PC-3 (cell line): ENCODE measurements at regions not wholly inside any gene's neighbourhood (a gene's known extent, or its start where the extent isn't known, plus 50 kb on each side); places are given as distances from the start of the nearest gene placed in this dataset.

ENCODE experiments used
- ATAC-seq: fragments of 200-7000 bp; cut with Tn5 transposase; 2 replicates; pipeline ENCODE4 v1.9.1; 2020; ENCODE audit warnings: mild to moderate bottlenecking, moderate library complexity
- BruUV-seq: library from RNA; stranded (reverse); fragments of 400-500 nt; replicated peaks from 2 replicates; lab custom pipeline; 2021; lab: Mats Ljungman, UMichigan
- CTCF ChIA-PET: fragments of 300-600 bp; sonication (Branson Sonifier 250); formaldehyde crosslinking; loops from one replicate; lab custom pipeline; 2022; ENCODE audit warnings: antibody characterized with exemption; lab: Charles Lee
- POLR2A ChIA-PET: fragments of 300-600 bp; sonication (Branson Sonifier 250); formaldehyde crosslinking; loops from one replicate; lab custom pipeline; 2022; ENCODE audit warnings: antibody characterized with exemption; ENCODE audit not compliant: unreplicated experiment; lab: Charles Lee
- DNase-seq: peaks from one replicate; pipeline ENCODE4 v3.0.0-alpha.2; 2015
- H2AFZ ChIP-seq: fragments of 300-600 bp; sonication (generic); 2 replicates; pipeline ENCODE4 v1.6.0; 2016; ENCODE audit warnings: antibody characterized with exemption, low read length
- H3F3A ChIP-seq: fragments of 300-600 bp; sonication (generic); one replicate; pipeline ENCODE4 v1.6.0; 2017; ENCODE audit warnings: antibody characterized with exemption, low read length, control low read depth, mild to moderate bottlenecking; ENCODE audit not compliant: unreplicated experiment
- H3K27ac ChIP-seq: fragments of 300-600 bp; sonication (generic); 2 replicates; pipeline ENCODE4 v1.5.1; 2016; ENCODE audit warnings: mild to moderate bottlenecking, low read length
- H3K27me3 ChIP-seq: fragments of 300-600 bp; sonication (generic); 2 replicates; pipeline ENCODE4 v1.6.1; 2016; ENCODE audit warnings: low read length, mixed read lengths
- H3K36me3 ChIP-seq: fragments of 300-600 bp; sonication (generic); 2 replicates; pipeline ENCODE4 v1.6.1; 2016; ENCODE audit warnings: low read depth, mixed run types, low read length, mixed read lengths
- H3K4me1 ChIP-seq: fragments of 300-600 bp; sonication (generic); 2 replicates; pipeline ENCODE4 v1.5.1; 2016; ENCODE audit warnings: low read length; ENCODE audit not compliant: insufficient read depth
- H3K4me2 ChIP-seq: fragments of 300-600 bp; sonication (generic); 2 replicates; pipeline ENCODE4 v1.6.0; 2016; ENCODE audit warnings: low read length
- H3K4me3 ChIP-seq: fragments of 300-600 bp; sonication (generic); 2 replicates; pipeline ENCODE4 v1.5.1; 2016; ENCODE audit warnings: mild to moderate bottlenecking, low read length, mixed read lengths
- H3K79me2 ChIP-seq: fragments of 300-600 bp; sonication (generic); 2 replicates; pipeline ENCODE4 v1.6.1; 2017; ENCODE audit warnings: low read length, mixed read lengths
- H3K9ac ChIP-seq: fragments of 300-600 bp; sonication (generic); 2 replicates; pipeline ENCODE4 v1.6.0; 2016; ENCODE audit warnings: mild to moderate bottlenecking, low read length
- H3K9me2 ChIP-seq: fragments of 300-600 bp; sonication (generic); replicated peaks from 2 replicates; pipeline ENCODE4 v1.6.1; 2016; ENCODE audit warnings: mixed run types, low read length, mixed read lengths
- H3K9me3 ChIP-seq: fragments of 300-600 bp; sonication (generic); 2 replicates; pipeline ENCODE4 v1.6.1; 2016; ENCODE audit warnings: low read length, mixed read lengths
- H4K20me1 ChIP-seq: fragments of 300-600 bp; sonication (generic); 2 replicates; pipeline ENCODE4 v1.6.1; 2016; ENCODE audit warnings: low read length, mixed read lengths
- EZH2 ChIP-seq: fragments of 300-600 bp; sonication (generic); IDR thresholded peaks from one replicate; pipeline ENCODE4 v1.6.1; 2017; ENCODE audit warnings: antibody characterized with exemption, mild to moderate bottlenecking, low read length; ENCODE audit not compliant: unreplicated experiment
- EZH2phosphoT487 ChIP-seq: fragments of 300-600 bp; sonication (generic); IDR thresholded peaks from 2 replicates; pipeline ENCODE4 v1.6.1; 2018; ENCODE audit warnings: mild to moderate bottlenecking, antibody characterized with exemption, low read length, borderline replicate concordance
- intact Hi-C: fragments of 100-400 bp; cut with micrococcal nuclease; formaldehyde crosslinking; loops from 2 replicates; pipeline ENCODE4 v1.9.0; 2023
- TF ChIP-seq, protein P1 (sequence below): fragments of 300-600 bp; sonication (generic); conservative IDR thresholded peaks from 2 replicates; pipeline ENCODE4 v1.5.1; 2017; ENCODE audit warnings: antibody characterized with exemption, low read depth, mild to moderate bottlenecking, low read length

DNA sequence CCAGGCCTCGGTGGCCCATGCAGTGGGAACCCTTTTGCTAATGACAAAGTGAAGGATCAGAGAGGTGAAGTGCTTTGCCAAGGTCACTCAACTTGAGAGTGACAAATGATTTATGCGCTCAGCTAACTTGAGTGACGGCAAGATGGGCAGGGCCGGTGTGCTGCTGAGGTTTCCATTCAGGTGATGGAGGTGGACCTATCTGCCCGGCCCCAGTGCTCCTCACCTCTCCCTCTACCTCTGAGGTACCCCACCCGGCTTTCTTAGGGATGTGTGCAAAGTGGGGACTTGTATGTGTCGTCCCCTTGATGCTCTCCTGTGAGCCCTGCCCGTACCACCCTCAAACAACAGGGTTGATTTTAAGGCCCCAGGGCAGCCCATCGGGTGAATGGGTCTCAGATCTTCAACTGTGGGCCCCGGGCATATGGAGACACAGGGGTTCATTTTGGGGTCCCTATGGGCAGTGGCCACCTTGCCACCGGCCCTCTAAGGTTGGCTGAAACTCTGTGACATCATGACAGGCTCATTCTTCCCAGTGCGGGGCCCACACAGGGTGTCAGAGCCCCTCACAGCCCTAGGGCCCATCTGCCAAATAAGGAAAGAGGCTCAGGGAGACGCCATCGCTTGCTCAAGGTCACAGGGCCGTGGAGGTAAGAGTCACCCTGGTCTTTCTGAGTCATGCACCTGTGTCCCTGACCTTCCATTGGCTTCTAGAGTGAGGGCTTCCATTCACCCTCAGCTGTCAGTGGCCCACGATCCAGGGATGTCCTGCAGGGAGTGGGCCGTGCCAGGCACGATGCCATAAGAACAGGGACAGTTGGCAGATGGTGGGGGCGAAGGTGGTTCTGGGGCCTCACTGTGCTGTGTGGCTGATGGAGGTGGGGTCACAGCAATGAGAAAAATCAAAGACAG is 170.6 kb upstream of the MVB12B start:
- intact Hi-C loops, result no loop called here
- H3K9me2 ChIP-seq, result no peaks in the 10 kb centered on the region
- H3F3A ChIP-seq, result no peaks in the 10 kb centered on the region
- H3K9me3 ChIP-seq, result no peaks in the 10 kb centered on the region
- no peak overlapping the region for H2AFZ ChIP-seq
- no peaks in the 10 kb centered on the region for H3K27me3 ChIP-seq
- H3K4me1 ChIP-seq, result no peaks in the 10 kb centered on the region
- no peak for DNase-seq
- TF ChIP-seq, protein P1, sequence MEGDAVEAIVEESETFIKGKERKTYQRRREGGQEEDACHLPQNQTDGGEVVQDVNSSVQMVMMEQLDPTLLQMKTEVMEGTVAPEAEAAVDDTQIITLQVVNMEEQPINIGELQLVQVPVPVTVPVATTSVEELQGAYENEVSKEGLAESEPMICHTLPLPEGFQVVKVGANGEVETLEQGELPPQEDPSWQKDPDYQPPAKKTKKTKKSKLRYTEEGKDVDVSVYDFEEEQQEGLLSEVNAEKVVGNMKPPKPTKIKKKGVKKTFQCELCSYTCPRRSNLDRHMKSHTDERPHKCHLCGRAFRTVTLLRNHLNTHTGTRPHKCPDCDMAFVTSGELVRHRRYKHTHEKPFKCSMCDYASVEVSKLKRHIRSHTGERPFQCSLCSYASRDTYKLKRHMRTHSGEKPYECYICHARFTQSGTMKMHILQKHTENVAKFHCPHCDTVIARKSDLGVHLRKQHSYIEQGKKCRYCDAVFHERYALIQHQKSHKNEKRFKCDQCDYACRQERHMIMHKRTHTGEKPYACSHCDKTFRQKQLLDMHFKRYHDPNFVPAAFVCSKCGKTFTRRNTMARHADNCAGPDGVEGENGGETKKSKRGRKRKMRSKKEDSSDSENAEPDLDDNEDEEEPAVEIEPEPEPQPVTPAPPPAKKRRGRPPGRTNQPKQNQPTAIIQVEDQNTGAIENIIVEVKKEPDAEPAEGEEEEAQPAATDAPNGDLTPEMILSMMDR, result no peak
- TF ChIP-seq EZH2phosphoT487 (no peak), EZH2 (no peak)
- POLR2A ChIA-PET, result no interaction called here
- BruUV-seq, result no TSS peak
- no peaks in the 10 kb centered on the region for H4K20me1 ChIP-seq
- H3K27ac ChIP-seq, result no peak overlapping the region
- CTCF ChIA-PET, result no interaction called here
- no peak for ATAC-seq
- no peaks in the 10 kb centered on the region for H3K36me3 ChIP-seq
- no peak overlapping the region for H3K9ac ChIP-seq
- no peaks in the 10 kb centered on the region for H3K79me2 ChIP-seq
- no peak overlapping the region for H3K4me2 ChIP-seq
- H3K4me3 ChIP-seq, result no peak overlapping the region

DNA sequence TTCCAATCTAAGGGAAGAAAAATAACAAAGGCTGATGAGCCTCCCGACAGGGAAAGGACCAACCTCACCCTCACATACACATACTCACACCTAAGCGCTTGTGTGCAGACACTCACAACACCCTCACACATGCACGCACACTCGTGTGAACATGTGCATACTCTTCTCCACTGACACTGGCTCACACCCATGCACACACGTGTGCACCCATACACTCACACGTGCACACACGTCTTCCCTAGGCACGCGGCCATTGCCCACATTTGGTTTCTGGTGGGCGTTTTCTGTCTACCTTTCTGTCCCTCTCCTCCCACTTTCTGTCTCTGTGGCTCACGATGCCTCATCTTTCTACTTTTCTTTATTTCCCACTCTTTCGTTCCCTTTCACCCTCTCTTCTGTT is 169.7 kb upstream of the MVB12B start:
- H4K20me1 ChIP-seq, result no peaks in the 10 kb centered on the region
- no peaks in the 10 kb centered on the region for H3K4me1 ChIP-seq
- no peak overlapping the region for H3K9ac ChIP-seq
- H3K27ac ChIP-seq, result no peak overlapping the region
- H3K9me2 ChIP-seq, result no peaks in the 10 kb centered on the region
- H3K79me2 ChIP-seq, result no peaks in the 10 kb centered on the region
- no peak overlapping the region for H3K4me3 ChIP-seq
- no peaks in the 10 kb centered on the region for H3K36me3 ChIP-seq
- ChIA-PET CTCF (no interaction called here), POLR2A (no interaction called here)
- no TSS peak for BruUV-seq
- H3K9me3 ChIP-seq, result no peaks in the 10 kb centered on the region
- DNase-seq (no peak), ATAC-seq (no peak)
- H3K27me3 ChIP-seq, result no peaks in the 10 kb centered on the region
- H3K4me2 ChIP-seq, result no peak overlapping the region
- no peaks in the 10 kb centered on the region for H3F3A ChIP-seq
- TF ChIP-seq EZH2 (no peak), EZH2phosphoT487 (no peak)
- TF ChIP-seq, protein P1, result no peak
- intact Hi-C loops, result no loop called here
- H2AFZ ChIP-seq, result no peak overlapping the region

DNA sequence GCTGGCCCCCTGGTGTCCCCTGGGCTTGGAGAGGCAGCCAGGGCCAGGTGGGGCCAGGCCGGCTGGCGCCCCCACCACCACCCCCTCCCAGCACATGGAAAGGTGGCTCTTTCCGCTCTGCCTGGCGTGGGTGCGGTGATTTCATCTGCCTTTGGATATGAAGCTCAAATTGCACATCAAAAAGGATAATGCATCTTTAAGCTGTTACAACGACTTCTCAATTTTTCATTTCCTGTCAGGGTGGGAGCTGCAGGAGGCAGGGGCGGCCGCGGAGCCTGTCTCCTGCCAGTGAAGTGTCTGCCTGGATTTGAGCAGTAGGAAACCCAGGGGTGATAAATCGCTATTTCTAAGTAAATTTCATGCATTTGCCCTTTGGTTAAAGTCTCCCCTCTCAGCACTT is 169.2 kb upstream of the MVB12B start:
- Histone ChIP-seq H3K4me1 (no peaks in the 10 kb centered on the region), H3K9me3 (no peaks in the 10 kb centered on the region), H3K36me3 (no peaks in the 10 kb centered on the region), H3K27ac (no peak overlapping the region), H3K79me2 (no peaks in the 10 kb centered on the region), H3K4me2 (no peak overlapping the region), H3K27me3 (no peaks in the 10 kb centered on the region), H2AFZ (no peak overlapping the region), H3F3A (no peaks in the 10 kb centered on the region), H4K20me1 (no peaks in the 10 kb centered on the region), H3K4me3 (no peak overlapping the region), H3K9ac (no peak overlapping the region), H3K9me2 (no peaks in the 10 kb centered on the region)
- TF ChIP-seq, protein P1, result no peak
- no peak for TF ChIP-seq EZH2phosphoT487
- TF ChIP-seq EZH2, result no peak
- BruUV-seq, result no TSS peak
- CTCF ChIA-PET, result no interaction called here
- intact Hi-C loops, result no loop called here
- DNase-seq (no peak), ATAC-seq (no peak)
- POLR2A ChIA-PET, result no interaction called here
